NCI-H345 (cell line): ENCODE measurements at regions not wholly inside any gene's neighbourhood (a gene's known extent, or its start where the extent isn't known, plus 50 kb on each side); places are given as distances from the start of the nearest gene placed in this dataset.
"Not testable (repeated sequence)": the region's sequence is repeated elsewhere in the genome, so short reads cannot be mapped to it uniquely, and the experiment has no call there.

Source experiments
- DNase-seq: peaks from one replicate; lab custom pipeline; 2025; lab: John Stamatoyannopoulos, UW

DNA sequence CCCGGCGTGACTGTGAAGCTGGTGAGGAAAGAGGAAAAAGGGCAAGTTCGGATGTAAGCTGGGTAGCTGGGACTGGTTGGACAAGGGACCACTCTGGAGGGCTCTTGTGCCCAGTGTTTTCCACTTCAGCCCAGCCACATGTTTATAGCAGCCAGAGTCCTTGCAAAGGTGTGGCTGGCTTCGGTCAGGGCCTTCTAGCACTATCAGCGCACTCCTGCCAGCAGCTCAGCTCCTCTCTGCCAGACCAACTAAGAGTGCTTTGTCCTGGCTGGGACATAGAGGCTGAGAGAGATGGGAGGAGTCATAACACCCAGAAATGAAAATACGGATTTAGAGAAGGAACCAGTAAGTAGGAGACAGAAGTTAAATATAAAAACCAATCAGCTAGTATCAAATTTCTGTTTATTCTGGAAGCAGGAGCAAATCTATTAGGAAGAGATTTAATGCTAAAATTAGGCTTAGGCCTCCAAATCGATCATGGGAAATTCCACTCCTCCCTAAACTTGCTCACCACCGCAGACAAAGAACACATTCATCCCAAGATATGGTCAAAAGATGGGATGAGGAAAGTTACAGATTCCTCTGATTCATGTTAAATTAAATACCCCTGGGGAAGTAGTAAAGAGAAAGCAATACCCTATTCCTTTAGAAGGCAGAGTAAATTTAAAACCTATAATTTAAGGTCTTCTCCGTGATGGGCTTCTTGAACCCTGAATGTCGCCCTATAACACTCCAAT, 135.0 kb downstream of the RALA start:
- no peak for DNase-seq

DNA sequence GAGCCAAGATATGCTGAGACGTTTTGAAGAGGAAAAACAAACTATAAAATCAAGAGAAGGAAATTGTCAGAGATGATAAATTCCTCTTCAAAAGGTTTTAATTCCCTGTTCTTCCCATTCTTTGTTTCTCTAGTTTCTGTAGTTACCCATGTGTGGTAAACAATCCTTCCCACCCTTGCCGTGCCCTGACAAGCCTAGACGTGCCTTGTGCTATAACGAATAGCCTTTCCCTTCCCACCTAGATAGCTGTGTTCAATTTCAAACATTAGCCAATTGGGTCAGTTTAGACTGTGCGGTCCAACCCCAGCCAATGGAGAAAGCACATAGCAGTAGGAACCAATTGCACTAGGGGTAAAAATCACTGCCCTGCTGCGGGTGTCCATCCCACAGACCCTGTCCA, 138.1 kb downstream of the RALA start:
- peak; percentile 10 for DNase-seq

GRCh38 chr7:39762466-39762865, 139.1 kb downstream of the RALA start:
- DNase-seq, result not testable (repeated sequence)

DNA sequence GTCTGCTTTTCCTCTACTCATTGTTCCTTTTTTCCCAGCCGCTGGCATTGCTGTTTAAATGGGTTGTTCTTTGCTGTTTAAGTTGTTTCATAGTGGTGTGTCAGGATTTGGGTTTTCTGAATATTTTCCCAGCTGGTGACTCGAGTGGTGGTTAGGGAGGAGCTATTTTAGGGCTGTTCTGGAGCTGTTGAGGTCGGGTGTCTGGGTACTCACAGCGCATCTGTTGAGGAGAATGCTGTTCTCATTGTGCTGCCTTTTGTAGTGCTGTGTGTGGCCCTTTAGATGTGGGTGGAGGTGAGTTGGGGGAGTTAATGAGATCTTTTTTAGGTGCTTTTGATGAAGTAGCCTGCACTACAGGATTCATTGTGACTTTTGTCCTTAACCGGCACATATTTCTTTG, 139.5 kb downstream of the RALA start:
- DNase-seq, result not testable (repeated sequence)

GRCh38 chr7:39765833-39766232, 142.5 kb downstream of the RALA start:
- DNase-seq, result not testable (repeated sequence)

GRCh38 chr7:39768439-39768838, 145.1 kb downstream of the RALA start:
- not testable (repeated sequence) for DNase-seq

GRCh38 chr7:39774341-39774851, 151.0 kb downstream of the RALA start:
- DNase-seq, result not testable (repeated sequence)

DNA sequence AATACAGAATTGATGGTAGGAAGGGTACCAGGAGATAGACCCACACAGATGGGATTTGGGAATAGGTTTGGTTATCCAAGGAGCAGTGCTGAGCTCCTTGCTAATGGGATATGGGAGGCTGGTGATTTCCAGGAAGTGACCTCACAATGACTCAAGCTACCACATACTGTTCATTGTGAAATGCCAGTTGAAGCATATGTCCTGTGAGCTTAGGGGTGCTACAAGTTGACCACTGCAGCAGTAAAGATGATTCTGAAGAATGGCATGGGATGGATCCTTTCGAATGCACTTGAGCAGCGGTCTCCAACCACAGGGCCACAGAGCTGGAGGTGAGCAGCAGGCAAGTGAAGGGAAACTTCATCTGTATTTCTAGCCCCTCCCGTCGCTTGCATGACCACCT, 158.2 kb downstream of the RALA start:
- not testable (repeated sequence) for DNase-seq

DNA sequence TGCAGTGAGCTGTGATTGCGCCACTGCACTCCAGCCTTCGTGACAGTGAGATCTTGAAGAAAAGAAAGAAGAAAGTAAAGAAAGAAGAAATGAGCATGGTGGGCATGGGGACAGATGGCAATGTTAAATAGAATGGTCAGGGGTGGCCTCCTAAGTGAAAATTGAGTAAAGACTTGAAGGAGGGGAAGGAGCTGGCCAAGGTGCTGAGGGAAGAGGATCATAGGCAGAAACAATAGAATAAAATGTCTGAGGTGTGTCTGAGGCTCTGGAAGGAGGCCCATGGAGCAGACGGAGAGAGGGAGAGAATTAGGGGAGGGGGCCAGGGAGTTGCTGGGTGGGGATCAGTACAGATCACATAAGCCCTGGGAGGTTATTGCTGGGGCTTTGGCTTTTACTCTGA, 163.1 kb downstream of the RALA start:
- not testable (repeated sequence) for DNase-seq

- not testable (repeated sequence) for DNase-seq
These were observed 159.0 kb upstream of the CDK13 start for GRCh38 chr7:39791035-39791434.

- not testable (repeated sequence) for DNase-seq
These were observed 158.1 kb upstream of the CDK13 start for GRCh38 chr7:39791911-39792310.

GRCh38 chr7:39793026-39793425, 157.0 kb upstream of the CDK13 start:
- DNase-seq, result not testable (repeated sequence)

DNA sequence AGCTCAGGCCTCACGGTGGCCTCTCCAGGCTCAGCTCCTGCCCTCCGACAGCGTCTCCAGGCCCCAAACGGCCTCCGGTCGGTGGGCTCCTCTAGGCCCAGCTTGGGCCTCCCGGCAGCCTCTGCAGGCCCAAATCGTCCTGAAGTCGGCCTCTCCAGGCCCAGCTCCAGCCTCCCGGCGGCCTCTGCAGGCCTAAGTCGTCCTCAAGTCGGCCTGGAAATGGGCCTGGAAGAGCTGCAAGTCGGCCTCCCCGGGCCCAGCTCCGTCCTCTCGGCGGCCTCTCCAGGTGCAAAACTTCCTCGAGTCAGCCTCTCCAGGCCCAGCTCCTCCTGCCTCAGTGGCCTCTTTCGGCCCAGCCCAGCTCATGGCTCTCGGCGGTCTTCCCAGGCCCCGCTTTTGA, 156.2 kb upstream of the CDK13 start:
- not testable (repeated sequence) for DNase-seq

DNA sequence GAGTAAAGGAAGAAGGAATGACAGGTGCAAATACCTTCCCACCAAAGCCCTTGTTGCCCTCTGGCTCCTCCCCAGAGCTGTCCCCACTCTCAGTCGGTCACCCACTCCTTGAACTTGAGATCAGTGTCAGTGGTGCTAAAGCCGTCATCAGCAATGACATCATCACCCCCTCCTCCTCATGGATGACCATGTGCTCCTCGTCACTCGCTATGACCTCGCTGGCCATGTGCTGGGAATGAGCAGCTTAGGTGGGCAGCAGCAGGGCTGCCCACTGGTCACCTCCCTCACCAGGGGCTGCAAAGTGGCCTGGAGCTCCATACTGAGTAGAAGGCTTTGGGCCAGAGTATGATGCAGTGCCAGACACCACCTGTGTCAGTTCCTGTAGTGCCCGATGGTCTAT, 153.1 kb upstream of the CDK13 start:
- not testable (repeated sequence) for DNase-seq

DNA sequence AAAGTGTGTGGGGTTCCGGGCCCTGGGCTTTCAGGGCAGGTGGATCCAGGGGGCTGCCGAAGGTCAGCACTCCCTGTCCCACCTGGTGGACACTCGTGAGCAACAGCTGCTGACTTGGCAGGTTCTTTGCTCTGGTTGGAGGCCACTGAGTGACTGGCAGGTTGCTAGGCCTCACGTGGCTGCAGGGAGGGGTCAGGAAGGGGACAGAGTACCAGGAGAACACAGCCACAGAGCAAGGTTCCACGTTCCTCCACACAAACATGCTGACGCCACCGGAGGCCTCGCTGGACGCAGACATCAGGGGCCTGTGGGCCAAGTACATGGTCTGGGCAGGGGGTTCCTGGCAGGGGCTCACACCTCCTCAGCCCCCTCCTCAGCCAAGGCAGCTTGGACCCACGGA, 152.0 kb upstream of the CDK13 start:
- not testable (repeated sequence) for DNase-seq

GRCh38 chr7:39808796-39809481, 141.1 kb upstream of the CDK13 start:
- DNase-seq, result no peak

GRCh38 chr7:39810204-39810642, 139.8 kb upstream of the CDK13 start:
- no peak for DNase-seq

GRCh38 chr7:39810710-39811109, 139.3 kb upstream of the CDK13 start:
- DNase-seq, result no peak

GRCh38 chr7:39811161-39811614, 138.9 kb upstream of the CDK13 start:
- DNase-seq, result peak; percentile 76

- DNase-seq, result no peak
These were observed 133.5 kb upstream of the CDK13 start for GRCh38 chr7:39816462-39817060.

DNA sequence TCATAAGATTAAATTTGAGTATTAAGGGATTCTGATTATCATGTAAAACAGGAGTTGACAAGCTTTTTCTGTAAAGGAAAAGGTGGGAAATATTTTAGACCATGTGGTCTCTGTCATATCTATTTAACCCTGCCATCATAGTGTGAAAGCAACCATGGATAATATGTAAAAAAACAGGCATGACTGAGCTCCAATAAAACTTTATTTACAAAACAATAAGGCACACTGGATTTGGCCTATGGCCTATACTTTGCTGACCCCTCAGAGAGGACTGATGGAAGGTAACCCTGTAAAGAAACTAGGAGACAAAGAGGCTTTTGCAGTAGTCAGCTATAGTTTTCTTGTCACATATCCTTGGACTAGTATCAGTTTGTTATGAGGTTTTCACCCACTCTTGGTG, 130.5 kb upstream of the CDK13 start:
- no peak for DNase-seq

DNA sequence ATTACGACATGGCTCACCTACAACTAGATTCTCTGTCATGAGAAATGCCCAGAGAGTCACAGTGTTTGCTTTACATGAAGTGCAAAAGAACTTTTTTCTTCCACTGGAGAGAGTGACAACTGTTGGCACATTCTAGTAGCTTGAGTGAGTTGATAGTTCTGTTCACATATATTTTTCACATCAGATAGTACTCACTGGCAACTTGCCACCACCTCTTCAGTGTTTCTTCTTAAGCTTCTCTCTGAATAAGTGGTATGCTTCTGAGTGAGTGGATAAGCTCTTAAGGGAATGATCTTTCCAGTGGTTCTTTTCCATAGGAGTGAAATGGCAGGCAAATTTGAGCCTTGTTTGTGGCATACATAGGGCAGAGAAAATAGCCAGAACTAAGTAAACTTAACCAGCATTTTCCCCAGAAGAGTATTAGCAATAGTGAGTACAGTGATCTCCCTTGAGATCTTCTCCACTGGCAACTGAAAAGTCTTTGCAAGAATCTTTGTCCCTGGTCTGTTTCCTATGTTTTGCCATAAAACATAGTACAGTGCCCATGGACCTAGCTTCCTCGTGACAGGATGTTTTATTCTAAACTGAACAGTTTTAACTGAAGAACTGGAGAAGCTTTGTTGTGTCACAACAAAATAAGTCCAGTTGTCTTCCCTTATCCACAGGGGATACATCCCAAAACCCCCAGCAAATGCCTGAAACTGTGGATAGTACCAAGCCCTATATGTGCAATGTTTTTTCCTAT, 125.4 kb upstream of the CDK13 start:
- DNase-seq, result no peak
